ENCODE measurements at regions not wholly inside any gene's neighbourhood (a gene's known extent, or its start where the extent isn't known, plus 50 kb on each side); places are given as distances from the start of the nearest gene placed in this dataset.
"Not testable (repeated sequence)": the region's sequence is repeated elsewhere in the genome, so short reads cannot be mapped to it uniquely, and the experiment has no call there.

GRCh38 chr18:25544546-25545287 is 192.8 kb upstream of the ZNF521 start:
- no peak for DNase-seq

GRCh38 chr18:25538175-25538922 is 186.4 kb upstream of the ZNF521 start:
- DNase-seq: no peak

GRCh38 chr18:25535495-25535894 is 183.5 kb upstream of the ZNF521 start:
- no peak for DNase-seq

- DNase-seq: no peak
Observed at GRCh38 chr18:25534401-25534800, 182.4 kb upstream of the ZNF521 start.

- no peak for DNase-seq
Observed at GRCh38 chr18:25533218-25533617, 181.3 kb upstream of the ZNF521 start.

- no peak for DNase-seq
Observed at GRCh38 chr18:25531207-25531606, 179.2 kb upstream of the ZNF521 start.

GRCh38 chr18:25525789-25526188 is 173.8 kb upstream of the ZNF521 start:
- not testable (repeated sequence) for DNase-seq

- DNase-seq: no peak
Observed at GRCh38 chr18:25518716-25519053, 166.7 kb upstream of the ZNF521 start.

- no peak for DNase-seq
Observed at GRCh38 chr18:25517881-25518715, 166.1 kb upstream of the ZNF521 start.

GRCh38 chr18:25516747-25517498 is 165.0 kb upstream of the ZNF521 start:
- no peak for DNase-seq

GRCh38 chr18:25516121-25516520 is 164.2 kb upstream of the ZNF521 start:
- DNase-seq: no peak

- DNase-seq: no peak
Observed at GRCh38 chr18:25510096-25510495, 158.1 kb upstream of the ZNF521 start.

GRCh38 chr18:25503567-25504081 is 151.7 kb upstream of the ZNF521 start:
- DNase-seq: no peak

GRCh38 chr18:25497151-25497794 is 145.3 kb upstream of the ZNF521 start:
- DNase-seq: no peak

- DNase-seq: no peak
Observed at GRCh38 chr18:25496544-25496943, 144.6 kb upstream of the ZNF521 start.

GRCh38 chr18:25495606-25496005 is 143.6 kb upstream of the ZNF521 start:
- no peak for DNase-seq

- DNase-seq: no peak
Observed at GRCh38 chr18:25494888-25495287, 142.9 kb upstream of the ZNF521 start.

- DNase-seq: no peak
Observed at GRCh38 chr18:25493401-25493800, 141.4 kb upstream of the ZNF521 start.

- no peak for DNase-seq
Observed at GRCh38 chr18:25490316-25490715, 138.3 kb upstream of the ZNF521 start.

GRCh38 chr18:25473008-25473407 is 121.0 kb upstream of the ZNF521 start:
- no peak for DNase-seq

- not testable (repeated sequence) for DNase-seq
Observed at GRCh38 chr18:25470756-25471524, 119.0 kb upstream of the ZNF521 start.

Measured in 8988T (cell line).